Dermis microvascular lymphatic vessel endothelial cell (primary cell): ENCODE measurements at regions not wholly inside any gene's neighbourhood (a gene's known extent, or its start where the extent isn't known, plus 50 kb on each side); places are given as distances from the start of the nearest gene placed in this dataset.

Source experiments
- DNase-seq, 2 donors: peaks; one replicate each; pipeline versions ENCODE4 v3.0.0 to v3.0.0-alpha.2; 2010; ENCODE audit warnings: low read depth in 2 of 2

- no peak for DNase-seq
Measured at GRCh38 chr3:152957491-152957890, 122.6 kb downstream of the P2RY1 start.

DNA sequence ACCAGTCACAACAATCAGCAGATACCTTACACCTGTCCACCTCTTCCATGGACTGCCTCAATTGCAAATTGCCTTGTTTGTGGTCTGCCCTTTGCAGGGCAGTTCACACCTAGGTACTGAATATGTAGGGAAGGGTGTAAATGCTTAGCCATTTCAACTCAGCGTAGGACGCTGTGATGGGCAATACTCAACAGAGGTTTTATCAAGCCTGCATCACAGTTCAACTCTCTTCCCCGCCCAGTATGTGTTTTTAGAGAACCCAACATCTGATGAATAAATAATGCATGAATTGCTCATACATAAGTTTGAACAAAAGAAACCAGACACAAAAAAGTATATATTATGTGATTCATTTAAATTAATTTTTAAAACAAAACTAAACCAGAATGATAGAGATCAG lies 124.4 kb downstream of the P2RY1 start:
- DNase-seq = no peak

DNA sequence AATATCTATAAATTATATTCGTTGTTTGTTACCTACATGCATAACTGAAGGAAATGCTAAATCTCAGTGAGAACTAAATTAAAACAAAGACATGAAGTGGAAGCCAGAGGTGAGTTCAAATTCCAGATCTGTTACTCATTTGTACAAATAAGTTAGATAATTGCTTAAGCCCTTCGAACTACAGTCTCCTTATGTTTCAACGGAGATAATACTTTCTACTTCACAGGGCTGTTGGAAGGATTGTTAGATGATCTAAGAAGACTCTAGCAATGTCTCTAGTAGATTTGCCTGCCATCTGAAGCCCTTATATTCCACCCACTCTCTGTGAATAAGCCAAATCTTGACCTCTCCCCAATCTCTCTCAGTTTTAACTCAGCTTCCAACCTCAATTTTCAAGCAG lies 125.8 kb downstream of the P2RY1 start:
- no peak for DNase-seq

DNA sequence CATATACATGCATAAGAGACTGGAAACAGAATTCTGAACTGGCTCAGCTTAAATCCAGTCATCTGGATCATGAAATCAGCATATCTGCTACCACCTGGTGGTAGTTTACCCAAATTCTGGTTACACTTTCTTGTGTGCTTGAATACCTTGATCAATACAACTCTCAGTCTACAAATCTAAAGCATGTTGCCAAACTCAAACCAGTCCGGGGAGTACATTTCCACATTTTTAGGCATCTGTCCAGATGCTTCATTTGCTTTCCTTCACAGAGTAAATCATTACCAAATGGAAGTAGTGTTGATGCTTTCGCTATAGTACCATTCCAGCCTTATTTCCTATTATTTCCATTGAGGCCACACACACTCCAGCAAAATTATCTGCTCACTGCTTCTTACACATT lies 126.4 kb downstream of the P2RY1 start:
- DNase-seq = peak; percentile 30 to 49

DNA sequence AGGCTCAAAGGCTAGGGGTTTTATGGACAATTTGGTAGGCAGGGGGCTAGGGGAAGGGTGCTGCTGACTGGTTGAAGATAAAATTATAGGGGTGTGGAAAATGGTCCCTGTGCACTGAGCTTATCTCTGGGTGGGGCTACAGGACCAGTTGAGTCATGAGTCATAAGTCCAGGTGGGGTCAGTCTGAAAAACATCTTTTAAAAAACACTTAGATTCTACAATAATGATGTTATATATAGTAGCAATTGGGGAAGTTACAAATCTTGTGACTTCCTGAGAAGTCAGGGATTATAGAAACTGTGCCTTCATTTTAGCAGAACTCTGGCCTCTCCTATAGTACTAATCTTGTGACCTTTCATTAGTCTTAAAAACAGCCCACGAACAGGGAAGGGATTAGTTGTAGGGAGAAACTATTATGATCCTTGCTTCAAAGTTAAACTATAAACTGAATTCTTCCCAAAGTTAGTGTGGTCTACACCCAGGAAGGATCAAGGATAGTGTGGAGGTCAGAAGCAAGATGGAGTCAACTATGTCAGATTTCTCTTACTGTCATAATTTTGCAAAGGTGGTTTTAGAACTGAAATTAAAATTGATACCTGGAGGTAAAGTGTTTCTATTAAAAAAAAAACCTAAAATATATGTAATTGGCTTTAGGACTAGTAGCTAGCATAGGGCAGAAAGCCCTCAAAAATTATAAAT lies 130.1 kb downstream of the P2RY1 start:
- DNase-seq = peak in 1 of 2 donors; percentile 31

DNA sequence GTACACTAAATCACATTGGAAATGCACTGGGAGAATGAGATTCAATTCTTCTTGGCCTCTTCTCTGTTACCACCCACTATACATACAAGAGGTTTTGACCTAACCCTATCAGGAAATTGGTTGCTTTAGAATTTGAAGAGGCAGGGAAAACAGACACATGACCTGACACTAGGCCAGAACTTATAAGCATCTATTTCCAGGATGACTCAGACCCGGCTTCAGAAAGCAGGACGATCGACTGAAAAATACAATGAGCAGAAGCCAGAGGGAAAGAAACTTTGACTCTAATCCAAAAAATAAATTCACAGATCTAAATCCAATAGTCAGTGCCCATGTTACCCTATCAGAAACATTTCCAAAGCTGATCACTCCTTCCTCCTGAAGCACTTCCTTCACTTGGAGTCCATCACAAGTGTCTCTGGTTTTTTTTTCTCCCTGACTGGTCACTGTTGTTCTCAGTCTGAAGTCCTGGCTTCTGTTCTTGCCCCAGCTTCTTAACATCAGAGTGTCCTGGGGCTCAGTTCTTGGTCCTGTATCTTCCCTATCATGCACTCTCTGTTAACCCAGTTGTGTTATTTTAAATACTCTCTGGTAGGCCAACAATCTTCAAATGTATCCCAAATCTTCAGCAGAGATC lies 133.6 kb downstream of the P2RY1 start:
- peak; percentile 44 to 80 for DNase-seq

DNA sequence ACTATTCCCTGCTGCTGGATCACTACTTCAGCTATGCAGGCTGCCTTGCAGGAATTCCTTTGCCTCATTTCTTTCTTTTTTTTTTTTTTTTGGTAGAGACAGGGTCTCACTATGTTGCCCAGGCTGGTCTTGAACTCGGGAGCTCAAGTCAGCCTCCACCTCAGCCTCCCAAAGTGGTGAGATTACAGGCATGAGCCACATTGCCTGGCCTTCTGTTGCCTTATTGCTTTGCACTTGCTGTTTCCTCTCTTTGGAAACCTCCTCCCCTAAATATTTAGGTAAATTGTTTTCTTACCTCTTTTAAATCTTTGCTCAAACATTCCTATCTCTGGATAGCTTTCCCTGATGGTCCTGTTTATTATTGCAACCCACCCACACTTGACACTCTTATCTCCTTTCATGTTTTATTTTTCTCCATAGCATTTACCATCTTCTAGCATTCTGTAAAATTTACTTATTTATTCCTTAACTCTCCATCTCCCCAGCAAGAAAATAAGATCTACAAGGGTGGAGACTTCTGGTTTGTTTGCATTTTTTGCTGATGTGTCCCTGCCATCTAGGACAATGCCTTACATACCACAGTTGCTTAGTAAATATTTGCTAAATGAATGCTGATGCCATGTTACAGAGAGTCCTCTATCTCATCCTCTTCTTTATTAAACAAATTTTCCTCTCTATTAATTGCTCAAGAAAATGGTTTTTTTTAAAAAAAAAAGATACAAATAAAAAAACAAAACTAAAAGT lies 134.8 kb downstream of the P2RY1 start:
- DNase-seq = no peak

DNA sequence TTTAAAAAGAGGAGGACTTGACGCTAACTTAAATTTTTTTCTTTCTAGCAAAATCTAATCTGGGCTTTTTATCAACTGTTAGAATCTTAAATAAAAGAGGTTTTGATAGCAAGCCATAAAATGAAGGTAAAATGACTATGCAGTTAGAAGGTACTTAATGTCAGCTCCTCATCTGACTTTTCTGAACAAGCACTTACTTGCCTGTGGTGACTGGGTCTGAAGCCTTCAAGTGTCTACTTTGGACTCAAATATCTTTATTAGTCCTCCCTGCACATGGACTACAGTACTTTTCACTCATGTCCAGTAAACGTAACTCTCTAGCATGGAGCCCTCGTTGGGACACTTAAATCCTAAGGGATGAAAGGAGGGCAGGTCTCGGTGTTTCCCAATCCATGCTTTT lies 135.9 kb downstream of the P2RY1 start:
- DNase-seq = no peak

GRCh38 chr3:152971880-152972279 lies 136.9 kb downstream of the P2RY1 start:
- DNase-seq = no peak

DNA sequence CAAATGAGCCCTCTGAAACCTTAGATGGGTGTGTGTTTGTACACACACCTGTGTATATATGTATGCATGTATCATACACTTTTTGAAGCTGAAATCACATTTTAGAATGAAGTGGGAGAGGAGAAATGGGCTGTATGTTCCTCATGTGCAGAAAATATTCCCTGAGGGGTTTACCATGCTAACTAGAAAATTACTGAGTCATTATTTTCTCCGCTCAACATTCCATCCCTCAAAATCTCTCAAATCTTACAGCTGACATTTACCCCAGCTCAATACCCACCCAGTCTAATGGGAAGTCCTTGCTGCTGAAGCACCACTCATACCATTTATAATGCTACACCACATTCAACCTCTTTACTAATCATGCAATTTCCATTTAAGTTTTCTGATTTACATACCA lies 138.6 kb downstream of the P2RY1 start:
- DNase-seq = no peak

DNA sequence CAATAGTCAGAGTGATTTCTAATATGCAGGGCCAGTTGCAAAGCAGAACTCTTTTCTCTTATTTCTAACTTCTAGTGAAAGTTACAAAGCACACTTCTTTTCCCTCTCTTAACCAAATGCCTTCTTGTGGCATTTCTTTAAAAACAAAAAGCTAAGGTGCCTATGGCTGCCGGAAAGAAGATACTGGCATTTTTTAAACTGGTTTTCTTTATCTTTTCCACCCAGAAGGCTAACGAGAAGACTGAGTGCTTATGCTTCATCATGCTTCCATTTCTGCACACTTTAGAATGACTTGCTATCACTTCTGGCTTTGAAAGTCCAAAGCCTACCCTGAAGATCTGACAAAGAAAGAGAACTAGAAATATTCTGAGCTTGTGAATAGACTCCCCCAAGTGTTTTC lies 141.3 kb downstream of the P2RY1 start:
- no peak for DNase-seq

- DNase-seq = no peak
Measured at GRCh38 chr3:152977366-152977765, 142.4 kb downstream of the P2RY1 start.

DNA sequence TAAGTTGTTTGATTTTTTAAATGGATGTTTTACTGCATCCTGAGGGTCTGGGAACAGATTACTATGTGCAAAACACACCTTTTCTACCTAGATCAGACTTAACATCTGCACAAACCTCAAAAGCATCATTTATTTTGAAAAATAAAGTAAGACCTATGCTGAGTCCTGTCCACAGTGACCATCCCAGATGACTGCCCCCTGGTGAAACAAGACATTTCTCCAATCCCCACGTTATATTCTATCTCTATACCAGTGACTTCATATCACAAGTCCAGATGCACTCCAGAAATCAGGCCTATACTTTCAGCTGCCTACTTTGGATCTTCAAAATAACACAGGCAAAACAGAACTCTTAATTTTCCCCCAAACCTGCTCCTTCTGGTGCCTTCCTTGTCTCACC lies 143.2 kb downstream of the P2RY1 start:
- DNase-seq = no peak

GRCh38 chr3:152997526-152997925 lies 162.6 kb downstream of the P2RY1 start:
- no peak for DNase-seq

DNA sequence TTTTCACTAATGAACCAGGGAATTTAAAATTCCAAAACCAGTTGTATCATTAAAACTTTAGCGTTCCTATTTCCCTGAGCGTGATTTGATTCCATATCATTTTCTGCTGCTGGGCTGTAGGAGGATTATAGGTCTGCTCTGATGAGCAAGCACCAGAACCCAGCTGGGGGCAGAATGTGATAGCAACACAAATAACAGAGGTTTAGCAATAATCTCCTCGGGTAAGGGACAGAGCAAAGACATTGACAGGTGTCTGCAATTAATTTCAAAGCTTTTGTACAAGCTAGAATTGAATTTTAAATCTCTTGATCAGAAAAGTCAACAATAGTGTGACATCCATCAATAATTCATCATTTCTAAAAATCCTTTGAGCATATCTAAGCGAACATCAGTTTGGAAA lies 163.4 kb upstream of the RAP2B start:
- DNase-seq = no peak

GRCh38 chr3:153000325-153000724 lies 161.7 kb upstream of the RAP2B start:
- DNase-seq = no peak

DNA sequence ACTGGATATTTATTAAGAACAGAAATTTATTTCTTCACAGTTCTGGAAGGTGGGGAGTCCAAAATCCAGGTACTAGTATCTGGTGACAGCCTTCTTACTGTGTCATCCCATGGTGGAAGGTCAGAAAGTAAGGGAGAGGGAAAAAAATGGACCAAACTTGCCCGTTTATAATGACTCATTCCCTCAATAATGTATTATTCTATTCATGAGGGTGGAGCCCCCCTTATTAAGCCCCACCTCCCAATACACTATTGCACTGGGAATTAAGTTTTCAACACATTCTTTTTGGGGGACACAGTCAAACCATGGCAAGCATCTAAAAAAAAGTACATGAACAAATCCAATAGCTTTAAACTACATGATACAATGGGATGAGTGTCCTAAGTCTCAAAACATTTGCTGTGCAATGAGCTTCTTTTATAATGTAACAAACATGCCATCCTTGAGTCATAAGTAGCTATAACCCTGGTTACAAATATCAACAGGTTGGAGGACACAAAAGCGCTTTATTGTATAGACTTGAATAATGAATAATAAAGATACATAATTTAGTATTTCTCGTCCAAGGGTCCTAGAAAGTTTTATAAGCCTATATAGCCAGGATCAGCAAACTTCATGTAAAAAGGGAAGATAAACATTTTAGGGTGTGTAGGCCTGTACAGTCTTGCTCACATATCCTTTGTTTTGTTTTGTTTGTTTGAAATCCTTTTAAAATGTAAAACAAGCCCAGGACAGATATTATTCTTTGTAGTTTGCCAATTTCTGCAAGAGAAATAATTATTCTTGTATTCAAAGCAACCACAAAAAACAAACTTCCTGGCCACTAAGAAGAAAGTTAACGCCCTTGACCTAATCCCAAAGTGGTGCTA lies 160.6 kb upstream of the RAP2B start:
- DNase-seq = no peak

GRCh38 chr3:153003441-153003840 lies 158.6 kb upstream of the RAP2B start:
- DNase-seq = no peak

- DNase-seq = no peak
Measured at GRCh38 chr3:153003862-153004261, 158.2 kb upstream of the RAP2B start.

- no peak for DNase-seq
Measured at GRCh38 chr3:153008226-153008625, 153.8 kb upstream of the RAP2B start.

- no peak for DNase-seq
Measured at GRCh38 chr3:153023896-153024295, 138.1 kb upstream of the RAP2B start.

DNA sequence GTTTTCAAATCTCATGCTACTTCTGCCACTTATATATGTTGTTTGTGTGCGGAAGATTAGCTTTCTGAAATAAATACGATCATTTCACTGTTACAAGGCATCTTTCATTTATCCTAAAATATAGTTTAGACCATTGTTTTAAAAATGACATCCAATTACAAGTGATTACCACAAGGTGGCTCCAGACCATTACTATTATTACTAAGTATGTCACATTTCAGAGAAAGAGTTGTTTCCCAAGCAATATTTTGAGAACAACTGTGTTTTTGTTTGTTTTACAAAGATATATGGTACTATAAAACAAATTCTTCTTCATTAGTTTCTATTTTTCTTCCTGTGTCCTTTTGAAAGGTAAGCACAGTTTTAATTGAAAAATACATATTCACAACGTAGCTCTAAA lies 136.0 kb upstream of the RAP2B start:
- peak; percentile 30 to 57 for DNase-seq
